ENCODE measurements at regions not wholly inside any gene's neighbourhood (a gene's known extent, or its start where the extent isn't known, plus 50 kb on each side); places are given as distances from the start of the nearest gene placed in this dataset.

DNA sequence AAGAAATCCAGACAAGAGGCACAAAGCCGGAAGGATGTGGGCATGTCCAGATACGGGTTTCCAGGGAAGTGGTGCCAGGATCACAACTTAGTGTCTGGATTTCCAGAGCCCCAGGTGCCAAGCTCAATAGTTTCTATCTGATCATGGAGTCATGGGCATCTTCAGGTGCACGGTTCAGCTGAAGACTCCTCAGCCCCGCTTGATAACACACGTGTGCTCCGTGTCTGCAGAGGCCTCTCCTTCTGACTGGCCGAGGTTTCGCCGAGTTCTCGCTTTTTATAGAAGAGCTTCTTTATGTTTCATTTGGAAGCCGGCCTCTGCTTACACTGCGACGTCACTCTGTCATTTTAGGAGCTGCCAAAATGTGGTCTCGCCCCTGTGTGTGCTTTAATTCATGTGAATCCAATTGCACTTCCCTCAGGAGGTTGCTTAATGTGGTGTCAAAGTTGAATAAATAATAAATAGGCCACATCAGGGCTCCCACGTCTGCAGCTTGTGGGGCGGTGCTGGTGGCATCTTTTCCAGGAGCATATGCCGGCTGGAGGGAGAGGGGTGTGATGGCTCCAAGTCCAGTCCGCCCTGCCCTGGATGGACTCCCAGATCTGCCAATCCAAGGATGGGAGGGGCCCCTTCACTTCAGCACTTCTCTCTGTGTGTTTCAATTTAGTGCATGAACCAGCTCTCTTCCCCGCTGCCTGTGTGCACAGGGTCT, 1410.8 kb downstream of the TBC1D22A start:
- H3K4me3 ChIP-seq (replicated peaks; ENCODE audit: low read depth, low read length) = no peak overlapping the region
- TF ChIP-seq, protein P1, sequence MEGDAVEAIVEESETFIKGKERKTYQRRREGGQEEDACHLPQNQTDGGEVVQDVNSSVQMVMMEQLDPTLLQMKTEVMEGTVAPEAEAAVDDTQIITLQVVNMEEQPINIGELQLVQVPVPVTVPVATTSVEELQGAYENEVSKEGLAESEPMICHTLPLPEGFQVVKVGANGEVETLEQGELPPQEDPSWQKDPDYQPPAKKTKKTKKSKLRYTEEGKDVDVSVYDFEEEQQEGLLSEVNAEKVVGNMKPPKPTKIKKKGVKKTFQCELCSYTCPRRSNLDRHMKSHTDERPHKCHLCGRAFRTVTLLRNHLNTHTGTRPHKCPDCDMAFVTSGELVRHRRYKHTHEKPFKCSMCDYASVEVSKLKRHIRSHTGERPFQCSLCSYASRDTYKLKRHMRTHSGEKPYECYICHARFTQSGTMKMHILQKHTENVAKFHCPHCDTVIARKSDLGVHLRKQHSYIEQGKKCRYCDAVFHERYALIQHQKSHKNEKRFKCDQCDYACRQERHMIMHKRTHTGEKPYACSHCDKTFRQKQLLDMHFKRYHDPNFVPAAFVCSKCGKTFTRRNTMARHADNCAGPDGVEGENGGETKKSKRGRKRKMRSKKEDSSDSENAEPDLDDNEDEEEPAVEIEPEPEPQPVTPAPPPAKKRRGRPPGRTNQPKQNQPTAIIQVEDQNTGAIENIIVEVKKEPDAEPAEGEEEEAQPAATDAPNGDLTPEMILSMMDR (IDR thresholded peaks at IDR 0.05; ENCODE audit: low read depth, low read length, missing control alignments) = no peak
- no peak for DNase-seq (ENCODE audit: extremely low read depth, low read depth)

DNA sequence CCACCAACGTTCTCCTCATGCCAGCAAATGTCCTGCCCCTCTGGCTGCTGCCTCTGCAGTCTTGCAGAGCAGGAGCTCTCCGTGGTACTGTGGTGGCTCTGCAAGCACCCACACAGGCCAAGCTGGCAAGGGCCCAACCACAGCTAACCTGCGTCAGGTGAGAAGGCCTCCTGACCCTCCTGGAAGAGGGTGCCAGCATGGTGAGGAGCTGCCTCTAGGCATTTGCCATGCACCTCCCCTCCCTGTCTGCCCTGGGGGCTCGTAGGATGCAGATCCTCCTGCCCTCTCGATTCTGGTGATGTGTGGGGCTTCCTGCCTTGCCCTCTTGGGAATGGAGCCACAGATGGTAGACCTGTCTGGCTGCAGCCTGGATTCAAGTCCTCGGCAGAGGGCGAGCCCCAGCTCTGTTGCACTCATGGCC, 1408.8 kb downstream of the TBC1D22A start:
- no peak for DNase-seq (ENCODE audit: extremely low read depth, low read depth)
- TF ChIP-seq, protein P1 (IDR thresholded peaks at IDR 0.05; ENCODE audit: low read depth, low read length, missing control alignments) = no peak
- no peak overlapping the region for H3K4me3 ChIP-seq (replicated peaks; ENCODE audit: low read depth, low read length)

DNA sequence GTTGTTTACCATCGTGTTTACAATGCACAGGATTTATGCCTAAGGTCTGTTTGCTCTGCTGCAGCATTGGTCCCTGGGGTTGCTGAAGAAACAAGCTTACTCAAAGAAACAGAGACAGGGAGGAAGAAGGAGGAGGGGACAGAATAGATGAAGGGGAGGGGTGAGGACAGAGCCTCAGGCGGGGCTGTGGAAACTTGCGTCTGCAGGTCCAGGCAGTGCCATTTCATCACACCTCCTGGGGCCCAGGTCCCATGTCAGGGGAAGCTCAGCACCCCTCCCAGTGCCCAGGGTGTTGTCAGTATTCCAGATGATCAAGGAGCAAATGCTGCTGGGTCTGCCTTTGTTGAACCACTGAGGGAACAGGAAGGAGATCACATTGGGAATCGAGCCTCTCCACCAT, 1406.8 kb downstream of the TBC1D22A start:
- no peak for DNase-seq (ENCODE audit: extremely low read depth, low read depth)
- TF ChIP-seq, protein P1 (IDR thresholded peaks at IDR 0.05; ENCODE audit: low read depth, low read length, missing control alignments) = no peak
- H3K4me3 ChIP-seq (replicated peaks; ENCODE audit: low read depth, low read length) = no peak overlapping the region

DNA sequence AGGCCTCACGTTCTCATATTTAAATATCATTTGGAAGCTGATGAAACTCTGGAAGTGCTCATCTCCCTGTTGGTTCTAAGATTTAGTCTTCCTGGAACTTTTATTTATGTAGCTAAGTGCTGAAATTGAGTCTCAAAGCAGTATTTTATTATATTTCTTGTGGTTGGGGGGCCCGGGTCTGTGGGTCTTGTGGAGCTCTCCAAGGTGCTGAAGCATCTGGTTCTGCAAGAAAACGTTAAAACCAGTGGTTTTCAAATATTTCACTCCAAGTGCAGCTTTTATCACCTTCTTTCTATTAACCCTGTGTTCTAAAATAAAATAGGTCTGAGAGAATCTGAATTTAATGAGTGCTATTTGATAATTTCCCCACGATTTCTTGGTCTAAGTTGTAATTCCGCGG, 1404.8 kb downstream of the TBC1D22A start:
- no peak for DNase-seq (ENCODE audit: extremely low read depth, low read depth)
- TF ChIP-seq, protein P1 (IDR thresholded peaks at IDR 0.05; ENCODE audit: low read depth, low read length, missing control alignments) = no peak
- no peak overlapping the region for H3K4me3 ChIP-seq (replicated peaks; ENCODE audit: low read depth, low read length)

DNA sequence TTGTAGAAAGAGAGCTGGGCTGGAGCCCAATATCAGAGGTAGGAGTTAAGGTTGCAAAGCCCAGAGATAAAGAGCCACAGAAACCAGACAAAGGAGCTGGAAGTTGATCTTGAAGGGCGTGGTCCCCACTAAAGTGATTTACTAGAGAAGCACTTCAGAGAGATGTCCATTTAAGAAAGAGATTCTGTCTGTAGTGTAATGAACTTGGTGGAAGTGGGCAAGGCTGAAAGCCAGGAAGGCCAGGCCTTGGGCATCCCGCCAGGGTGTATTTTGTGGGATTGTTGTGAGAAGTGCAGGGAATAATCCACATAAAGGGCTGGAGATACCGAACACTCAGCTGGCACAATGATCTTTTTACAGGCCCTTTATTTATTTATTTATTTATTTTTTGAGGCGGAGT, 1398.8 kb downstream of the TBC1D22A start:
- DNase-seq (ENCODE audit: extremely low read depth, low read depth) = no peak
- no peak overlapping the region for H3K4me3 ChIP-seq (replicated peaks; ENCODE audit: low read depth, low read length)
- TF ChIP-seq, protein P1 (IDR thresholded peaks at IDR 0.05; ENCODE audit: low read depth, low read length, missing control alignments) = no peak

DNA sequence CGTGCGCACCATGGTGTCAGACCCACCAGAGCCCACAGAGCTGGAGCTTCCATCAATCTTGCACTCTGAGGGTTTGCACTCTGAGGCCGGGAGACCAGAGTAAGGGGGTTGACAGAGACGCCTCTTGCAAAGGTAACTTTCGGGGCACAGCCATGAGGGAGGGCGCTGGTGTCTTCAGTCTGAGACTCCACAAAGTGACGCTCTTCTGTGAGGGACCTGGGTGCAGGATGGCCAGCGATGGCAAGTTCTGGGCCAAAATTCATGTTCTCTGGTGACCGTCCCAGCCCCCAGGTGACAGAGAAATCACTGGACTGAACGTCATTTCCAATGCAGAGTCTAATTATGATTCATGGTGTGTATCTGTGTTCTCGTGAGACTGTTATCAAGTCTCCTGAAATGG, 1395.2 kb downstream of the TBC1D22A start:
- DNase-seq (ENCODE audit: extremely low read depth, low read depth) = no peak
- TF ChIP-seq, protein P1 (IDR thresholded peaks at IDR 0.05; ENCODE audit: low read depth, low read length, missing control alignments) = no peak
- no peak overlapping the region for H3K4me3 ChIP-seq (replicated peaks; ENCODE audit: low read depth, low read length)
